Kasumi-1 (cell line): ENCODE measurements at regions not wholly inside any gene's neighbourhood (a gene's known extent, or its start where the extent isn't known, plus 50 kb on each side); places are given as distances from the start of the nearest gene placed in this dataset.
"Not testable (repeated sequence)": the region's sequence is repeated elsewhere in the genome, so short reads cannot be mapped to it uniquely, and the experiment has no call there.

Source experiments
- DNase-seq, 2 experiments: peaks; one replicate each; lab custom pipeline; 2025; lab: John Stamatoyannopoulos, UW

GRCh38 chr6:90885137-90885536 is 298.3 kb upstream of the MAP3K7 start:
- not testable (repeated sequence) for DNase-seq

- DNase-seq, result no peak
Observed at GRCh38 chr6:90877616-90878015, 290.7 kb upstream of the MAP3K7 start.

GRCh38 chr6:90874931-90875330 is 288.1 kb upstream of the MAP3K7 start:
- DNase-seq, result peak; percentile 58 to 61

- DNase-seq, result no peak
Observed at GRCh38 chr6:90872981-90873380, 286.1 kb upstream of the MAP3K7 start.

- DNase-seq, result no peak
Observed at GRCh38 chr6:90870561-90870960, 283.7 kb upstream of the MAP3K7 start.

- no peak for DNase-seq
Observed at GRCh38 chr6:90868656-90869055, 281.8 kb upstream of the MAP3K7 start.

- no peak for DNase-seq
Observed at GRCh38 chr6:90868256-90868655, 281.4 kb upstream of the MAP3K7 start.

GRCh38 chr6:90865513-90865912 is 278.6 kb upstream of the MAP3K7 start:
- no peak for DNase-seq

GRCh38 chr6:90863043-90863442 is 276.2 kb upstream of the MAP3K7 start:
- DNase-seq, result no peak

GRCh38 chr6:90860822-90861601 is 274.1 kb upstream of the MAP3K7 start:
- DNase-seq, result peak in 1 of 2 experiments; percentile 11

GRCh38 chr6:90859612-90860011 is 272.7 kb upstream of the MAP3K7 start:
- peak; percentile 35 for DNase-seq

- no peak for DNase-seq
Observed at GRCh38 chr6:90859056-90859455, 272.2 kb upstream of the MAP3K7 start.

GRCh38 chr6:90849686-90850085 is 262.8 kb upstream of the MAP3K7 start:
- no peak for DNase-seq

- no peak for DNase-seq
Observed at GRCh38 chr6:90846824-90847223, 260.0 kb upstream of the MAP3K7 start.

- no peak for DNase-seq
Observed at GRCh38 chr6:90835596-90836212, 248.8 kb upstream of the MAP3K7 start.

- no peak for DNase-seq
Observed at GRCh38 chr6:90829311-90829710, 242.4 kb upstream of the MAP3K7 start.

GRCh38 chr6:90820436-90820835 is 233.6 kb upstream of the MAP3K7 start:
- DNase-seq, result no peak

GRCh38 chr6:90819483-90819882 is 232.6 kb upstream of the MAP3K7 start:
- DNase-seq, result no peak

- DNase-seq, result no peak
Observed at GRCh38 chr6:90818163-90818562, 231.3 kb upstream of the MAP3K7 start.

- no peak for DNase-seq
Observed at GRCh38 chr6:90816764-90817163, 229.9 kb upstream of the MAP3K7 start.

- DNase-seq, result no peak
Observed at GRCh38 chr6:90811596-90812226, 224.8 kb upstream of the MAP3K7 start.

GRCh38 chr6:90809035-90809434 is 222.2 kb upstream of the MAP3K7 start:
- DNase-seq, result no peak
